Eye (tissue), 1 donor: ENCODE measurements at regions not wholly inside any gene's neighbourhood (a gene's known extent, or its start where the extent isn't known, plus 50 kb on each side); places are given as distances from the start of the nearest gene placed in this dataset.

ENCODE experiments used
- DNase-seq: peaks from one replicate; pipeline ENCODE4 v3.0.0-alpha.2; 2015

DNA sequence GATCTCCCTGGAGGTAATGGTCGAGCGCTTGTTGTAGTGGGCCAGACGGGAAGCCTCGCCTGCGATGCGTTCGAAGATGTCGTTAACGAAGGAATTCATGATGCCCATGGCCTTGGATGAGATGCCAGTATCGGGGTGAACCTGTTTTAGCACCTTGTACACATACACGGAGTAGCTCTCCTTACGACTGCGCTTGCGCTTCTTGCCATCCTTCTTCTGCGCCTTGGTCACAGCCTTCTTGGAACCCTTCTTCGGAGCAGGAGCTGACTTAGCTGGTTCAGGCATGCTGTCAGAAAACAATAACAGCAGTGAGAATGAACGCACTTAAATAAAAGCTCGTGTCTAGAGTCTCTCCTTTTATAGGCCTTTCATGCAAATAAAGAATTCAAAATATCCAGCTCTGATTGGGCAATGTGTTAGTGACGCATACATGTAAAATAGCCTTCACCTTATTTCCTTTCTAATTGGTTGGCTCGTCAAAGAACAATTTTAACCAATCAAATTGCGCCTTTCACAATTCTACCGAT lies 129.2 kb downstream of the HFE start:
- peak; percentile 100 for DNase-seq

DNA sequence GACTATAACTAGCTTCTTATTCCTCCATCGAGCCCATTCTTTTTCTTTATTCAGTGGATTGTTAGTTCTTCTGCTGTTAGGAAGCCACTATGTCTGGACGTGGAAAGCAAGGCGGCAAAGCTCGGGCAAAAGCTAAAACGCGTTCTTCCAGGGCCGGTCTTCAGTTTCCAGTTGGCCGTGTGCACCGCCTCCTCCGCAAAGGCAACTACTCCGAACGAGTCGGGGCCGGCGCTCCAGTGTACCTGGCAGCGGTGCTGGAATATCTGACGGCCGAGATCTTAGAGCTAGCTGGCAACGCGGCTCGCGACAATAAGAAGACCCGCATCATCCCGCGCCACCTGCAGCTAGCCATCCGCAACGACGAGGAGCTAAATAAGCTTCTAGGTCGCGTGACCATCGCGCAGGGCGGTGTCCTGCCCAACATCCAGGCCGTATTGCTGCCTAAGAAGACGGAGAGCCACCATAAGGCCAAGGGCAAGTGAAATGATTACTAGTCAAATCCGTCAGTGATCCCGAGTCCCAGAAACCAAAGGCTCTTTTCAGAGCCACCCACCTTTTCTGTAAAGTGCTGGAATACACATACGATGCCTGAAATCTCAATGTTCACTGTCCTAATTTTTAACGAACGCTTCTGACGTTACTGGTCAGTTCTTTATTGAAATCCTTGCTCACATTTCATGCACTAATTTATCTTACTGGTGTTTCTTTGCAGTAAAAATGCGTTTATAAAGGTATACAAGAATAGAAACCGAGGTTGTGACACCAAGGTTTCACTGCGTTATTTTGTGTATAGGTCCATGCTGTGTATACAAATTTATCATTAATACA lies 129.9 kb downstream of the HFE start:
- no peak for DNase-seq

DNA sequence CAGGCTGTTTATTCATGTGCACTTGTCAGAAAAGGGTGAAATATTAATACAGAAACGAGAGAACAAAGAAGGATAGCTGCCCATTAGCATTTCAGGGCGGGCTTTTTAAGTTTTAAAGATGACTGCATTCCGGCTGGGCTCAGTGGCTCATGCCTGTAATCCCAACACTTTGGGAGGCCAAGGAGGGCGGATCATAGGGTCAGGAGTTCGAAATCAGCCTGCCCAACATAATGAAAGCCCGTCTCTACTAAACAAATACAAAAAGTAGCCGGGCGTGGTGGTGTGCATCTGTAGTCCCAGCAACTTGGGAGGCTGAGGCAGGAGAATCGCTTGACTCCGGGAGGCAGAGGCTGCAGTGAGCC lies 130.5 kb downstream of the HFE start:
- peak; percentile 86 for DNase-seq

DNA sequence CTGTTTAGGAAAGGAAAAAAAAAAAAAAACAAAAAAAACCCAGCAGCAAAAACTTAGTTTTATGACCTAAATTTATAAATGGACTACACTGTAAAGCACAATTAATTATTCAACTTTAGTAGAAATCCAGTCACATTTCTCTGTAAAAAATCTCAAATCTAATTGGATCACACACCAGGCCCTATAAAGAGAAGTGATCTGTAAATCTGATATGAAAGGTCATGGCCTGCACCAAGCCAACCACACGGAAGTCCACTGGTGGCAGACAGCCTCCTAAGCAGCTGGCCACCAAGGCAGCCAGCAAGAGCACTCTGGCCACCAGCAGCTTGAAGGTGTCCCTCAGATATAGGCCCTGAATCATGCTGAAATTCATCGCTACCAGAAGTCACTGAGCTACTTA lies 131.6 kb downstream of the HFE start:
- no peak for DNase-seq

DNA sequence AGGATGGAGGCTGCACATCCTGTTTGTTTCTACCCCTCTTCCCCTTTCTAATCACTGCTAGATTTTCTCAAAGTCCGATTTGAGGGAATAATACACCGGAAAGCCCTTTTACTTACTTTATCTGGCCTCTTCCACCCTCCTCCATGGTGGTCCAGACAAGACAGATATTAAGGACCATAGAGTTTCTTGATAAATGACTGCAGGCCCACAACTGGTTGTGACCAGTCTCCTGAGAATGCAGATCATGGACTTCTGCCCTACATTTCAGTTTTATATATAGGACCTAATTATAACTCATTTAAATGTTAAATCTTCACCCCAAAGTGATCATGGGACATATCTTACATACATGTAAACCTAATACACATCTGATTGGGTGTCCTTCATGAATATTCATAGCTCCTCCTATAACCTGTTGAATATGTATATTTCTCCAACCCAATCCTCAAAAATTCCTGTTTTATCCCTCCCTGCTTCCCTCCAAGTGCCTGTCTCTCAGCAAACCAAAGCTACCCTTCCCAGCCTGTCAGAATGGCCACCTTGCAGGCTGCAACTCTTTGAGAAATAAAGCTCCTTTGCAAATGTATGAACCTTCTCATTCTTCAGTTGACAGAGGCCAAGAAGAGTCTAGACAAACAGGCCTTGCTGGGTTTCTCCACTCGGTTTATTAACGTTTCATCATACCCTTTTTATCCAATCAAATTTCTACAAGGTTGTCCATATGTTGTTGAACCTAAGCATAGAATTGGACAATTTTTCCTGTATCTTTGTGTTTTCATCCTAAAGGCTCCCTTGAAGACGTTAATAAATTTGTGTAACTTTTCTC lies 133.1 kb downstream of the HFE start:
- DNase-seq, result no peak

DNA sequence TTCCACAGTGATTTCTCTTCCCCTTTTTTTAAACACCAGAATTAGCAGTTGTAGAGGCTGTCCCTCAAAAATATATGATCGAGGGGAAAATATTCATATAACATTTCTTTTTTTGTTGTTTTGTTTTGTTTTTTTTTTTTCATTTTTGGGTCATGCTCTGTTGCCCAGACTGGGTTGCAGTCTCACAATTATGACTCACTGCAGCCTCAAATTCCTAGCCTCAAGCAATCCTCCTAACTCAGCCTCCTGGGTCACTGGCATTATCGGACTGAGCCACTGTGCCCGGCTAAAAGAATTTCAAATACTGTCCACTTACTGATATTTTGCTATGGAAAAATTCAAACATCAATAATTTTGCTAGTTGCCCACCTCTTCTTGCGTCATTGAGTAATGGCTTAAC lies 134.0 kb downstream of the HFE start:
- DNase-seq, result no peak

DNA sequence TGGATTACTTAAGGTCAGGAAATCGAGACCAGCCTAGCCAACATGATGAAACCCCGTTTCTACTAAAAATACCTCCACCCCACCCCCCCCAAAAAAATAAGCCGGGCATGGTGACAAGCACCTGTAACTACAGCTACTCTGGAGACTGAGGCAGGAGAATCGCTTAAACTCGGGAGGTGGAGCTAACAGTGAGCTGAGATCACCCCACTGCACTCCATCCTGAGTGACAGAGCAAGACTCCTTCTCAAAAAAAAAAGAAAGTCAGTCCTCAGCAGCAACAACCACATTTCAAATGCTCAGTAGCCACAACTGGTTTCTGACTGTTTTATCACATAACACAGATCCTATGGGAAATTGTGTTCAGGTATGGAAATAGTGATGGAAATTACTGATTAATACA lies 135.3 kb downstream of the HFE start:
- DNase-seq, result peak; percentile 72

DNA sequence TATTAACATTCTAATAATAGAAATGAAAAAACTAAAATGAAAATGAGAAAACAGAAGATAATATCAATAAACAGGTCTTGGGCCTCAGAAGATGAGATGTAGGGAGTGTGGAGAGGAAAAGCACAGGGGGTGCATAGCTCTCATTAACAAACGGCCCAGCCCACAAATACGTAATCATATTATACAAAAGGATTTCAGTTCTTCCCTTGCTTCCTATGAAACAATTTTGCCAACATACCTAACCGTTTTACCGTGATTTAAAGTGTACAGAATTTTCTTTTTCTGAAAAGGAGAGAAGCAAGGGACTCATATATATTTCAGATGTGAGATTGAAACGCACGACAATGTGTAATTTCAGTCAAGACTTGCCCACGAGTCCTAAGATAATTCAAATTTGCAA lies 136.0 kb downstream of the HFE start:
- peak; percentile 91 for DNase-seq

DNA sequence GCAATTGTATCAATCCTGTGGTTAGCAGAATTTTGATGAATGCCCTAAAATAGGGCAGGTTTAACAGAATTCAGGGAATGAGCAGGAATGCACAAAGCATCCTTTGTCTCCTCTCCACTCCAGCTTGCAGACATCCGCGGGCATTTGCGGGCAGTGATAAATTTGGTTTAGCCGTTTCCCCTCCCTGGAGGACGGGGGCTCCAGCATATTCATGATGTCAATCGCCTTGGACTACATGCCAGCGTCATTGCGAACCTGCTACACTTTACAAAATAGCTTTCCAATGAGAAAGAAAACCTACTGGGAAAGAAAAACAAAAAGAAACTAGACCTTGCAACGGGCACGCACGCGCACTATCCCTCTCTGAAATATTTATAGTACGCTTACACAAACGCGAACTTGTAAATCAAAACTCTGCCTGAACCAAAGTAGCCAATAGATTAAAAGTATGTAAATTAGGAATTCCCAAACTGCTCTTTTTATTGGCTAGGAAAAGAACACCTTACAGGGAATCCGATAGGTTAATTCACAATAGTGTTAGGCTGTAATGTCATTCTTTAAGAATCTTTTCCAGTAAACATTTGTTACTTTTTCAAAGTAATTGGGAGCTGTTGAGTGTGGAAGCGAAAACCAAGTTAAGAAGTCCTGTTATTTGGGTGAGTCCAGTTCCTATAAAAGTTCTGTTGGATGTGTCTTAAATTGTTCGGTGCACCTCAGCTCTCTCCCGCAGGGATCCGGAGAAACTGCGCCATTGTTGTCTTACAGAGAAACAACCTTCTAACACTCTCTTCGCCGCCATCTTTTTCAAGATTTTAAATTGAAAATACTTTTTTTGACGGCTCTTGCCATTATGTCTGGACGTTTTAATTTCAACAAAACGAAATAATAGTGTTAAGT lies 136.7 kb downstream of the HFE start:
- peak; percentile 96 for DNase-seq

DNA sequence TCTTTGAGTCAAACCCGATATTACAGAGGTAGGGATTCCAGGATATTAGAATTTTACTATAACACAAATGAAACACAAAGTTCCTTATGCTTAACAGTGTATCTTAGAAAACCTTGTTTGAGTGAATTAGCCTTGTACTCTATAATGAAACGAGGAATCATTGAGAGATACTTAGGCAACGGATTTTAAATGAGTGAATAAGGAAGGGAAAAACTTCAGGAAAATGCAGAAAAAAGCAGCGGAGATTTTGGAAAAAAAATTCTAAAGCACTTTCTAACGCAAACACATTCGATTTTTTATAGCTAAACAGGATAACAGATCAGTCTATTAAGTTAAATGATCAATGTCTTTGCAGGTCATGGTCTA lies 137.3 kb downstream of the HFE start:
- DNase-seq, result no peak

DNA sequence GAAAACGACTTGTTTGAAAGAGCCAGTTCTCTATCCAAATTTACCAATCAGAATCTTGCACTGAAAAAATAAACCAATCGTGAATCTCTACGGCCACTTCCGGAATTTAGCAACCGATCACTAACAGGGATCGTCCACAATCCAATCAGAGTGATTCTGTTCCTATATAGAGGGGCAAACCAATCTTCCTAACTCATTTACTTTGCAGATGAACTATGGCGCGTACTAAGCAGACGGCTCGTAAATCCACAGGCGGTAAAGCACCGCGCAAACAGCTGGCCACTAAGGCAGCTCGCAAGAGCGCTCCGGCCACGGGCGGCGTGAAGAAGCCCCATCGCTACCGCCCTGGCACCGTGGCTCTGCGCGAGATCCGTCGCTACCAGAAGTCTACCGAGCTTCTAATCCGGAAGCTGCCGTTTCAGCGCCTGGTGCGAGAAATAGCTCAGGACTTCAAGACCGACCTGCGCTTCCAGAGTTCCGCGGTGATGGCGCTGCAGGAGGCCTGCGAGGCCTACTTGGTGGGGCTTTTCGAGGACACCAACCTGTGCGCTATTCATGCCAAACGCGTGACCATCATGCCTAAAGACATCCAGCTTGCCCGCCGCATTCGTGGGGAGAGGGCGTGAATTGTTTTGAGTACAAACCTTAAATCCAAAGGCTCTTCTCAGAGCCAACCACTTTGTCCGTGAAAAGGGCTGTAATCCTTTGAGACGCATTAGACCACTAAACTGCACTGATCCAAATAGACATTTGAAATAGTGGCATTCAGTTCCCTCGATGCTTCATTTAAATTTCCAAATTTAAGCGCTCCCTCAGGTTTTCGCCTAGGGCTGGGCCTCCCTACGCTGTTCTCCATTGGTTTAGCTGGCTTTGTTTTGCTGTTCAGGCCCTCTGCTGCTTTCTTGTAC lies 138.0 kb downstream of the HFE start:
- DNase-seq, result peak; percentile 97

DNA sequence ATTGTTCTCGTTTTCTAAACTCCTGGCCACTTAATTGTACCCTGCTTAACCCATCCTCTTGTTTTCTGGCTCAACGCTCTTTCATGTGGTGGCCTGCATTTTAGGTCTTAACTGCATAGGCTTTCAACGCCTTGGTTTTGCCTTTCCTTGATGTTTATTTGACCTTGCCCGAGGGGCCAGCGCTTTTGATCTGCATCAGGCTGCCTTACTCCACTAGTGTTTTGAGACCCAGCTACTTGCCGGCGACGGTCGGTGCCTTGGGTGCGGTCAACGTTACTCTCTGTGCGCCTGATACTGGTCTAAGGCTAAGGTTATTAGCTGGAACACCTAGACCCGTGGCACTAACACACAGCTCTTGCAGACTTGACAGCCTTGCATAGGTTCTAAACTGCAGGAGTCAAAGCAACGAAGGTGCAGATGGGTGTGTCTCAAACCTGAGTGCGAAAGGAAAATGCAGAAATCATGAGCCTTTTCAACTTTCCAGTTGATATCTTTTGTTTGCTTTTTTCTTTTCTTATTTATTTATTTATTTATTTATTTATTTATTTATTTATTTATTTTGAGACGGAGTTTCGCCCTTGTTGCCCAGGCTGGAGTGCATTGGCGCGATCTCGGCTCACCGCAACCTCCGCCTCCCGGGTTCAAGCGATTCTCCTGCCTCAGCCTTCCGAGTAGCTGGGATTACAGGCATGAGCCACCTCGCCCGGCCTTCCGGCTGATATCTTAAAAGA lies 138.8 kb downstream of the HFE start:
- DNase-seq, result peak; percentile 79

DNA sequence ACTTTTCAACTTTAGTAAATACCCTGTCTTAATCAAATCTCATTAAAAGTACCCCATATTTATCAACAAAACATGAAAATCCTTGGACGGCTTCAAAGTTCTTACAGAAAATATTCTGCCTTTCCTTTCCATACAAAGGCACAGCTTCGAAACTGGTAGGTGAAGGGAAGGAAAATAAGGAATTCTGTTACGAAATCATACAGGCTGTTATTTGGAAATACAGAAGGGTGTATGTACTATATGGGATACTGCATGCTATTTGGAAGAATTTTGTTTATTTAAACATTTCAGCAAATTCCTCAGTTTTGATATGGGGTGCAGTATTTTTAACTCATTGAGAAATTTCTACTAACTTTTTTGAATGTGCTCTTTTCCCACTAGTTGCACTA lies 138.4 kb upstream of the BTN3A2 start:
- DNase-seq, result peak; percentile 52

DNA sequence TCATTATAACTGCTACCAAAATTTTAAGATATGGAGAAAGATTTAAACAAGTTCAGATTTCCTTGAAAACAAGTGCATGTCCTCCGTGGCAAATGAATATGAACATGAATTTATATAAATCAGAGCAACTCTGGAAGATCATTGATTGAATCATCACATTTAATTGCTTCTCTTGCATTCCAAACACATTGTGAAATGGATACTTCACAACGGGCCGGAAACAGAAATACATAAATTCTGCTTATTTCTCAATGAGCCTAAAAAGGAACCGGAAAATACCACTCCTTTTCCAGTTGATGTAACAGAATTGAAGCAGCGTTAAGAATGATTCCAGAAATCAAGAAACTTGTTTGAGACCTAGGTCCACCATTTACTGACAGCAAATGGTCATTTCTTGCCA lies 134.6 kb upstream of the BTN3A2 start:
- DNase-seq, result no peak

DNA sequence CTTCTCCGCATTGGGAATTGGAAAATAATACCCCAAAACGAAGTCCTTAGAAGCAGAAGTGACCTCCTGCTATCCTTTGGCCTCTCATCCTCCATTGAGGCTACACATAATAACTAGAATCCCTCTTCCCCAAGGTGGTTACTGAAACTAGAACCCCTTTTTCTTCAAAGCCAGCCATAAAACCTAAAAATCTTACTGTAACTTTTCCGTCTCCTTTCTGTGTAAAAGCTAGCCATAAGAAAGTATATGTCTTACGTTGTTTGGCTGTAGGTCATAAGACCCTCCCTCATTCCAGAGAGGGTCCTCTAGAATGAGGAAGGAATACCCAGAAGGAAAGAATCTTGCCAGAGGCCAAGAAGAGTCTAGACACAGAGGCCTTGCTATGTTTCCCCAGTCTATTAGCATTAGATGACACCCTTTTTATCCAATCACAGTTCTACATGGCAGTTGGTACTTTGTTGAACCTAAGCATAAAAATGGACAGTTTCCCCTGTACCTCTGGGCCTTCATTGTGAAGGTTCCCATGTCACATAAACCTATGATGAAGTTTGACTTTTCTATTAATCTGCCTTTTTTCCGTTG lies 133.9 kb upstream of the BTN3A2 start:
- no peak for DNase-seq

DNA sequence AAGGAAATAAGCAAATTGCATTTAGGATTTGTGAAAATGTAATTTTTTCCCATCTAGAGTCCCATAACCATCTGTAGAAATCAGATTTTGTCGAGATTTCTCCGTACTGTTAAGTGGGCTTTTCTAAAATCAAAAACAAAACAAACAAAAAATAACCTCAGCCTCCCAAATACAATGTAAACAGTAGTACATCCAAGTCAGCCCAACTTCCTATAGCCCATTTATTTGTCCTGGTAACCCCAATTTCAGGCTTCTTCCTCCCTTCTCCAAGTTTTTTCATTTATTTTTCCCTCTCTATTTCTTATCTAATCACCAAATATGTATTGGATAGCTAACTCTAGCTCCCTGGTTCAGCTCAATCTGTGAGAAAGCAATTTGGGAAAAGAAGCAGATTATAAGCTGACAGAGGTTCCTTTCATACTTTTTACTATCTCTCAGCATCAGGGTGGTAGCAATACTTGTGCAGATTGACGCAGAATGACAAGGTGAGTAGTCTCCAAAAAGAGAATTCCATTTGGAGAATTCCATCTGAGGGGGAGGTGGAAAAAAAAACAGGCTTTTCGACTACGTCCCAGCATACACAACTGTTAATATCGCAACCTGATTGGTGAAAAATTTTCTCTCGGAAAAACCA lies 132.6 kb upstream of the BTN3A2 start:
- no peak for DNase-seq

DNA sequence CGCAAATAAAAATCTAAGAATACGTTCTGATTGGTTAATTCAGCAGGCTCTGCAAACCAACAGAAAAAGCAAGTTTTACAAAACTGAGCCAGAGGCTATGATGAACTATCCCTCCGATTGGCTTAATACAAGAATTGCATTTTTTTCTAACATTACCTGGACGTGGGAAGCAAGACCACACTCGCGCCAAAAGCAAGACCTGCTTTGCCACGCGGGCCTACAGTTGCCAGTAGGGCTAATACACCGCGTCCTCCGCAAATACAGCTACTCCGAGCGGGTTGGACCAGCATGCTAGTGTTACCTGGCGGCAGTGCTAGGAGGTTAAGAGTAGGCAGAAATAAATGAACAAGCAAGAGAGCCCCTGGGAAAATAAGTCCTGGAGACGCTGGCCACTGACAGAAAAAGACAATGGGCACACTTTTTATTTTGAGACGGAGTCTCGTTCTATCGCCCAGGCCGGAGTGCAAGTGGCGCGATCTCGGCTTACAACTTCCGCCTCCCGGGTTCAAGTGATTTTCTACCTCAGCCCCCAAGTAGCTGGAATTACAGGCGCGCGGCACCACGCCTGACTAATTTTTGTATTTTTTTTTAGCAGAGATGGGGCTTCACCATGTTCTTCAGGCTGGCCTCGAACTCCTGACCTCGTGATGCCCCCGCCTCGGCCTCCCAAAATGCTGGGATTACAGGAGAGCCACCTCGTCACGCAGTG lies 131.9 kb upstream of the BTN3A2 start:
- peak; percentile 83 for DNase-seq

DNA sequence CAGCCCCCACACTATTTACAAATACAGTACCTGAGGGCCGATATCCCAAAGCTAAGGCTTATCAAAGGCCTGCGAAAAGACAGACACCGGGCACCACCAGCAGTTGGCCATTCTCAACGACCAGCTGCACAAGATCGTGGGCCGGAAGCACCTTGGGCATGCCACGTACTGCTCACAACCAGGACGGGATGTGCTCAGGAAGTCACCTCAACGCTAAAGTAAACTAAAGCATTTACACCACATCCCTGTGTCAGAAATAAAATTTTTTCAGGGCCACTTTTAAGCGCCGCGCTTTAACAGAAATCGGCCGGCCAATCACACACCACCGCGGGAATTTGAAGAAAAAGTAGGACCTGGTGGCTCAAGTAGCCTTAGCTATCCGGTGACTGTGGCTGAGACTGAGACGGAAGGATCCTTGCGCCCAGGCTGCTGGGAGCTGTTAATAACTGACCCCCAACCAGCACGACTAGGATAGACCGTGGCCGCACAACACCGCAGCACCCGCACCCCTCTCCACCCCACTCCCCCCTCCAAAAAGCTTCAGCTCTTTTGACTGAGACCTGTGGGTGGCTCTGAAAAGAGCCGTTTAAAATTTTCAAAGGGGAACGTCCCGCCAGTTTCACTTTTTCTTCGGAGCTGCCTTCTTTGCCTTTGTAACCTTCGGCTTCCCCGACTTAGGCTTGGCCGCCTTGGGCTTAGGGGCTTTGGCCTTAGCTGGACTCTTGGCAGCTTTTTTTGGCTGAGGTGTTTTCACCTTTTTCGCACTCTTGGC lies 131.2 kb upstream of the BTN3A2 start:
- peak; percentile 90 for DNase-seq
